ENCODE measurements at regions not wholly inside any gene's neighbourhood (a gene's known extent, or its start where the extent isn't known, plus 50 kb on each side); places are given as distances from the start of the nearest gene placed in this dataset.
"Not testable (repeated sequence)": the region's sequence is repeated elsewhere in the genome, so short reads cannot be mapped to it uniquely, and the experiment has no call there.

- no peaks in the 10 kb centered on the region for H3K27me3 ChIP-seq (ENCODE audit: control insufficient read depth in 1 of 2, insufficient read depth in 2 of 2, low read length in 2 of 2)
- WGBS, 2 donors = 52 to 58% methylated on average over 6 of the region's 6 CpGs
- no peaks in the 10 kb centered on the region for H3K36me3 ChIP-seq (ENCODE audit: control insufficient read depth in 2 of 2, insufficient read depth in 2 of 2, low read length in 1 of 2)
- no peak overlapping the region for H3K27ac ChIP-seq (ENCODE audit: low read depth in 2 of 2, low read length in 1 of 2)
- H3K4me1 ChIP-seq (ENCODE audit: control insufficient read depth in 2 of 2, insufficient read depth in 2 of 2, low read length in 1 of 2) = no peaks in the 10 kb centered on the region
- H3K9me3 ChIP-seq (ENCODE audit: control insufficient read depth in 2 of 2, insufficient read depth in 1 of 2, low read depth in 1 of 2, low read length in 1 of 2) = no peaks in the 10 kb centered on the region
- H3K4me3 ChIP-seq (ENCODE audit: low read depth in 1 of 2, low read length in 2 of 2) = no peak overlapping the region
Observed at GRCh38 chr10:64039198-64039597, 518.0 kb downstream of the REEP3 start.

GRCh38 chr10:64040781-64041180, 519.6 kb downstream of the REEP3 start:
- Histone ChIP-seq H3K4me1 (ENCODE audit: control insufficient read depth in 2 of 2, insufficient read depth in 2 of 2, low read length in 1 of 2) (no peaks in the 10 kb centered on the region), H3K4me3 (ENCODE audit: low read depth in 1 of 2, low read length in 2 of 2) (no peak overlapping the region), H3K27ac (ENCODE audit: low read depth in 2 of 2, low read length in 1 of 2) (no peak overlapping the region), H3K9me3 (ENCODE audit: control insufficient read depth in 2 of 2, insufficient read depth in 1 of 2, low read depth in 1 of 2, low read length in 1 of 2) (no peaks in the 10 kb centered on the region), H3K36me3 (ENCODE audit: control insufficient read depth in 2 of 2, insufficient read depth in 2 of 2, low read length in 1 of 2) (no peaks in the 10 kb centered on the region), H3K27me3 (ENCODE audit: control insufficient read depth in 1 of 2, insufficient read depth in 2 of 2, low read length in 2 of 2) (no peaks in the 10 kb centered on the region)
- WGBS, 2 donors = 43 to 51% methylated on average over 2 of the region's 2 CpGs

- Histone ChIP-seq H3K36me3 (ENCODE audit: control insufficient read depth in 2 of 2, insufficient read depth in 2 of 2, low read length in 1 of 2) (no peaks in the 10 kb centered on the region), H3K9me3 (ENCODE audit: control insufficient read depth in 2 of 2, insufficient read depth in 1 of 2, low read depth in 1 of 2, low read length in 1 of 2) (no peaks in the 10 kb centered on the region), H3K27ac (ENCODE audit: low read depth in 2 of 2, low read length in 1 of 2) (no peak overlapping the region), H3K4me3 (ENCODE audit: low read depth in 1 of 2, low read length in 2 of 2) (no peak overlapping the region), H3K27me3 (ENCODE audit: control insufficient read depth in 1 of 2, insufficient read depth in 2 of 2, low read length in 2 of 2) (no peaks in the 10 kb centered on the region), H3K4me1 (ENCODE audit: control insufficient read depth in 2 of 2, insufficient read depth in 2 of 2, low read length in 1 of 2) (no peaks in the 10 kb centered on the region)
- 23 to 34% methylated on average over 33 to 43 of the region's 43 CpGs for WGBS, 2 donors
Observed at GRCh38 chr10:64041185-64041988, 520.2 kb downstream of the REEP3 start.

- no peak overlapping the region for H3K4me3 ChIP-seq (ENCODE audit: low read depth in 1 of 2, low read length in 2 of 2)
- H3K36me3 ChIP-seq (ENCODE audit: control insufficient read depth in 2 of 2, insufficient read depth in 2 of 2, low read length in 1 of 2) = no peaks in the 10 kb centered on the region
- no peaks in the 10 kb centered on the region for H3K4me1 ChIP-seq (ENCODE audit: control insufficient read depth in 2 of 2, insufficient read depth in 2 of 2, low read length in 1 of 2)
- no peaks in the 10 kb centered on the region for H3K9me3 ChIP-seq (ENCODE audit: control insufficient read depth in 2 of 2, insufficient read depth in 1 of 2, low read depth in 1 of 2, low read length in 1 of 2)
- 85 to 88% methylated on average over 19 of the region's 19 CpGs for WGBS, 2 donors
- H3K27ac ChIP-seq (ENCODE audit: low read depth in 2 of 2, low read length in 1 of 2) = no peak overlapping the region
- H3K27me3 ChIP-seq (ENCODE audit: control insufficient read depth in 1 of 2, insufficient read depth in 2 of 2, low read length in 2 of 2) = no peaks in the 10 kb centered on the region
Observed at GRCh38 chr10:64041989-64042490, 520.8 kb downstream of the REEP3 start.

GRCh38 chr10:64044098-64044497, 522.9 kb downstream of the REEP3 start:
- H3K27ac ChIP-seq (ENCODE audit: low read depth in 2 of 2, low read length in 1 of 2) = no peak overlapping the region
- no peaks in the 10 kb centered on the region for H3K9me3 ChIP-seq (ENCODE audit: control insufficient read depth in 2 of 2, insufficient read depth in 1 of 2, low read depth in 1 of 2, low read length in 1 of 2)
- H3K27me3 ChIP-seq (ENCODE audit: control insufficient read depth in 1 of 2, insufficient read depth in 2 of 2, low read length in 2 of 2) = no peaks in the 10 kb centered on the region
- no peaks in the 10 kb centered on the region for H3K4me1 ChIP-seq (ENCODE audit: control insufficient read depth in 2 of 2, insufficient read depth in 2 of 2, low read length in 1 of 2)
- H3K36me3 ChIP-seq (ENCODE audit: control insufficient read depth in 2 of 2, insufficient read depth in 2 of 2, low read length in 1 of 2) = no peaks in the 10 kb centered on the region
- WGBS, 2 donors = 96 to 98% methylated on average over 2 of the region's 2 CpGs
- no peak overlapping the region for H3K4me3 ChIP-seq (ENCODE audit: low read depth in 1 of 2, low read length in 2 of 2)

GRCh38 chr10:64044957-64045632, 523.9 kb downstream of the REEP3 start:
- H3K36me3 ChIP-seq (ENCODE audit: control insufficient read depth in 2 of 2, insufficient read depth in 2 of 2, low read length in 1 of 2); H3K4me3 ChIP-seq (ENCODE audit: low read depth in 1 of 2, low read length in 2 of 2); H3K27me3 ChIP-seq (ENCODE audit: control insufficient read depth in 1 of 2, insufficient read depth in 2 of 2, low read length in 2 of 2); H3K27ac ChIP-seq (ENCODE audit: low read depth in 2 of 2, low read length in 1 of 2); H3K4me1 ChIP-seq (ENCODE audit: control insufficient read depth in 2 of 2, insufficient read depth in 2 of 2, low read length in 1 of 2); H3K9me3 ChIP-seq (ENCODE audit: control insufficient read depth in 2 of 2, insufficient read depth in 1 of 2, low read depth in 1 of 2, low read length in 1 of 2): not testable (repeated sequence)
- 87% methylated on average over 16 of the region's 16 CpGs for WGBS, 2 donors

GRCh38 chr10:64054392-64054791, 533.2 kb downstream of the REEP3 start:
- Histone ChIP-seq H3K4me1 (ENCODE audit: control insufficient read depth in 2 of 2, insufficient read depth in 2 of 2, low read length in 1 of 2) (no peaks in the 10 kb centered on the region), H3K27me3 (ENCODE audit: control insufficient read depth in 1 of 2, insufficient read depth in 2 of 2, low read length in 2 of 2) (no peaks in the 10 kb centered on the region), H3K9me3 (ENCODE audit: control insufficient read depth in 2 of 2, insufficient read depth in 1 of 2, low read depth in 1 of 2, low read length in 1 of 2) (no peaks in the 10 kb centered on the region), H3K27ac (ENCODE audit: low read depth in 2 of 2, low read length in 1 of 2) (no peak overlapping the region), H3K36me3 (ENCODE audit: control insufficient read depth in 2 of 2, insufficient read depth in 2 of 2, low read length in 1 of 2) (no peaks in the 10 kb centered on the region), H3K4me3 (ENCODE audit: low read depth in 1 of 2, low read length in 2 of 2) (no peak overlapping the region)

- Histone ChIP-seq H3K27ac (ENCODE audit: low read depth in 2 of 2, low read length in 1 of 2) (no peak overlapping the region), H3K4me1 (ENCODE audit: control insufficient read depth in 2 of 2, insufficient read depth in 2 of 2, low read length in 1 of 2) (no peaks in the 10 kb centered on the region), H3K36me3 (ENCODE audit: control insufficient read depth in 2 of 2, insufficient read depth in 2 of 2, low read length in 1 of 2) (no peaks in the 10 kb centered on the region), H3K27me3 (ENCODE audit: control insufficient read depth in 1 of 2, insufficient read depth in 2 of 2, low read length in 2 of 2) (no peaks in the 10 kb centered on the region), H3K9me3 (ENCODE audit: control insufficient read depth in 2 of 2, insufficient read depth in 1 of 2, low read depth in 1 of 2, low read length in 1 of 2) (no peaks in the 10 kb centered on the region), H3K4me3 (ENCODE audit: low read depth in 1 of 2, low read length in 2 of 2) (no peak overlapping the region)
- 53 to 55% methylated on average over 1 of the region's 1 CpG for WGBS, 2 donors
Observed at GRCh38 chr10:64059884-64060283, 538.7 kb downstream of the REEP3 start.

GRCh38 chr10:64060389-64060788, 539.2 kb downstream of the REEP3 start:
- Histone ChIP-seq H3K4me3 (ENCODE audit: low read depth in 1 of 2, low read length in 2 of 2) (no peak overlapping the region), H3K4me1 (ENCODE audit: control insufficient read depth in 2 of 2, insufficient read depth in 2 of 2, low read length in 1 of 2) (no peaks in the 10 kb centered on the region), H3K27me3 (ENCODE audit: control insufficient read depth in 1 of 2, insufficient read depth in 2 of 2, low read length in 2 of 2) (no peaks in the 10 kb centered on the region), H3K36me3 (ENCODE audit: control insufficient read depth in 2 of 2, insufficient read depth in 2 of 2, low read length in 1 of 2) (no peaks in the 10 kb centered on the region), H3K27ac (ENCODE audit: low read depth in 2 of 2, low read length in 1 of 2) (no peak overlapping the region), H3K9me3 (ENCODE audit: control insufficient read depth in 2 of 2, insufficient read depth in 1 of 2, low read depth in 1 of 2, low read length in 1 of 2) (no peaks in the 10 kb centered on the region)
- 79% methylated on average over 7 of the region's 7 CpGs for WGBS, 2 donors

GRCh38 chr10:64062793-64063192, 541.6 kb downstream of the REEP3 start:
- Histone ChIP-seq H3K36me3 (ENCODE audit: control insufficient read depth in 2 of 2, insufficient read depth in 2 of 2, low read length in 1 of 2) (no peaks in the 10 kb centered on the region), H3K4me3 (ENCODE audit: low read depth in 1 of 2, low read length in 2 of 2) (no peak overlapping the region), H3K9me3 (ENCODE audit: control insufficient read depth in 2 of 2, insufficient read depth in 1 of 2, low read depth in 1 of 2, low read length in 1 of 2) (no peaks in the 10 kb centered on the region), H3K27me3 (ENCODE audit: control insufficient read depth in 1 of 2, insufficient read depth in 2 of 2, low read length in 2 of 2) (no peaks in the 10 kb centered on the region), H3K4me1 (ENCODE audit: control insufficient read depth in 2 of 2, insufficient read depth in 2 of 2, low read length in 1 of 2) (no peaks in the 10 kb centered on the region), H3K27ac (ENCODE audit: low read depth in 2 of 2, low read length in 1 of 2) (no peak overlapping the region)
- 50 to 55% methylated on average over 4 of the region's 4 CpGs for WGBS, 2 donors

Data from esophagus (tissue), 2 donors.